ENCODE measurements at regions not wholly inside any gene's neighbourhood (a gene's known extent, or its start where the extent isn't known, plus 50 kb on each side); places are given as distances from the start of the nearest gene placed in this dataset.

GRCh38 chr6:133100865-133101264 lies 140.3 kb upstream of the EYA4 start:
- Mint-ChIP-seq H3K4me3 (no peak overlapping the region), H3K9me3 (no peaks in the 10 kb centered on the region), H3K4me1 (ENCODE audit: low read depth) (no peaks in the 10 kb centered on the region), H3K27ac (no peak overlapping the region), H3K36me3 (ENCODE audit: low read depth) (no peaks in the 10 kb centered on the region), H3K27me3 (no peaks in the 10 kb centered on the region)
- DNase-seq, result no peak
- ChIA-PET POLR2A (interaction anchor here (0.6 kb wide), 1 partner anchor 374 kb away, joined by 3 read pairs; no protein-coding TSS in a partner anchor), CTCF (no interaction called here)
- ATAC-seq, result no peak
- no peak for TF ChIP-seq CTCF (IDR thresholded peaks at IDR 0.05)
- intact Hi-C loops (cut with micrococcal nuclease), result no loop called here

- CTCF ChIA-PET, result no interaction called here
Observed at GRCh38 chr6:133101790-133102189, 139.4 kb upstream of the EYA4 start.

GRCh38 chr6:133106934-133107333 lies 134.2 kb upstream of the EYA4 start:
- no peak for TF ChIP-seq CTCF (IDR thresholded peaks at IDR 0.05)
- ATAC-seq (no peak), DNase-seq (no peak)
- Mint-ChIP-seq H3K27me3 (no peaks in the 10 kb centered on the region), H3K4me3 (no peak overlapping the region), H3K36me3 (ENCODE audit: low read depth) (no peaks in the 10 kb centered on the region), H3K4me1 (ENCODE audit: low read depth) (no peaks in the 10 kb centered on the region), H3K27ac (no peak overlapping the region), H3K9me3 (no peaks in the 10 kb centered on the region)
- intact Hi-C loops (cut with micrococcal nuclease), result no loop called here
- POLR2A ChIA-PET, result no interaction called here
- CTCF ChIA-PET, result no interaction called here

More at GRCh38 chr6:133101790-133102189, 139.4 kb upstream of the EYA4 start:
- H3K27ac Mint-ChIP-seq, result no peak overlapping the region
- no peaks in the 10 kb centered on the region for H3K27me3 Mint-ChIP-seq
- H3K9me3 Mint-ChIP-seq, result no peaks in the 10 kb centered on the region
- H3K36me3 Mint-ChIP-seq (ENCODE audit: low read depth), result no peaks in the 10 kb centered on the region
- ATAC-seq (no peak), DNase-seq (no peak)
- intact Hi-C loops (cut with micrococcal nuclease), result no loop called here
- no peak overlapping the region for H3K4me3 Mint-ChIP-seq
- H3K4me1 Mint-ChIP-seq (ENCODE audit: low read depth), result no peaks in the 10 kb centered on the region
- no peak for TF ChIP-seq CTCF (IDR thresholded peaks at IDR 0.05)
- POLR2A ChIA-PET, result no interaction called here

- no peak overlapping the region for H3K27ac Mint-ChIP-seq
- ATAC-seq, result no peak
Observed at GRCh38 chr6:133108419-133108818, 132.7 kb upstream of the EYA4 start.

GRCh38 chr6:133114973-133115372 lies 126.2 kb upstream of the EYA4 start:
- no peak overlapping the region for H3K27ac Mint-ChIP-seq
- no peaks in the 10 kb centered on the region for H3K27me3 Mint-ChIP-seq
- ChIA-PET CTCF (no interaction called here), POLR2A (no interaction called here)
- H3K4me3 Mint-ChIP-seq, result no peak overlapping the region
- H3K9me3 Mint-ChIP-seq, result peaks cover 2% of the 10 kb centered on the region
- intact Hi-C loops (cut with micrococcal nuclease), result no loop called here
- H3K36me3 Mint-ChIP-seq (ENCODE audit: low read depth), result no peaks in the 10 kb centered on the region
- DNase-seq, result no peak
- TF ChIP-seq CTCF (IDR thresholded peaks at IDR 0.05), result no peak
- no peaks in the 10 kb centered on the region for H3K4me1 Mint-ChIP-seq (ENCODE audit: low read depth)
- no peak for ATAC-seq

More at GRCh38 chr6:133108419-133108818, 132.7 kb upstream of the EYA4 start:
- Mint-ChIP-seq H3K27me3 (no peaks in the 10 kb centered on the region), H3K9me3 (no peaks in the 10 kb centered on the region), H3K36me3 (ENCODE audit: low read depth) (no peaks in the 10 kb centered on the region), H3K4me1 (ENCODE audit: low read depth) (no peaks in the 10 kb centered on the region), H3K4me3 (no peak overlapping the region)
- ChIA-PET POLR2A (no interaction called here), CTCF (no interaction called here)
- no peak for DNase-seq
- TF ChIP-seq CTCF (IDR thresholded peaks at IDR 0.05), result no peak
- intact Hi-C loops (cut with micrococcal nuclease), result no loop called here

All from activated CD8-positive, alpha-beta T cell treated with anti-CD3 and anti-CD28 coated beads for 36 hours (primary cell).